ENCODE measurements at regions not wholly inside any gene's neighbourhood (a gene's known extent, or its start where the extent isn't known, plus 50 kb on each side); places are given as distances from the start of the nearest gene placed in this dataset.

DNA sequence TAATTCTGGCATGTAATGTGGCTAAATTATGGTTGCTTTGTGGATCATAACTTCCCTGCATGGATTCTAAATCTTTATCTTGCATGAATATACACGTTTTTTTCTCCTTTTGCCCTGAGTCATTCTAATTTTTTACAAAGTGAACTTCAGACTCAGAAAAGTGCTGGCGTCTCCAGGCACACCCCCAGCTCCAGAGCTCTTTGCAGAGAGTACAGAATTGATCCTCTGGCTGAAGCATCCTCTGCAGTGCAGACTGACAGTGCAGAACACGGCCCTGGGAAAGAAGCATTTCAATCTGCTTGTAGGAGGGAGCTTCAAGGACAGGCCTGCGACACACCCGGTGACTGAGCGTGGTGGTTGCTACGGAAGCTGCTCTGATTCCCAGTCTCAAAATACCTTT lies 228.1 kb downstream of the FGF9 start:
- TF ChIP-seq CTCF (IDR thresholded peaks at IDR 0.05): no peak
- TF ChIP-seq POLR2AphosphoS5 (IDR thresholded peaks at IDR 0.05): no peak

Measured in gastroesophageal sphincter (tissue), 3 donors.